Uterus (tissue), 2 donors: ENCODE measurements at regions not wholly inside any gene's neighbourhood (a gene's known extent, or its start where the extent isn't known, plus 50 kb on each side); places are given as distances from the start of the nearest gene placed in this dataset.

Source experiments
- CTCF ChIP-seq, 4 experiments: fragments of 200-600 bp in 2 of 4; fragments of 450-650 bp in 2 of 4; sonication (generic) in 2 of 4; IDR thresholded peaks; one replicate each; pipeline ENCODE4 v1.5.1; 2016 to 2019; ENCODE audit warnings: antibody characterized with exemption in 4 of 4, mild to moderate bottlenecking in 2 of 4, moderate library complexity in 1 of 4
- POLR2A ChIP-seq, 2 donors: fragments of 450-650 bp; IDR thresholded peaks; one replicate each; pipeline ENCODE4 v1.6.1; 2016; ENCODE audit warnings: antibody characterized with exemption in 2 of 2, mild to moderate bottlenecking in 1 of 2, moderate library complexity in 1 of 2

GRCh38 chr2:20143263-20143662 lies 81.7 kb downstream of the SDC1 start:
- TF ChIP-seq CTCF (IDR thresholded peaks at IDR 0.05): no peak
- no peak for TF ChIP-seq POLR2A (IDR thresholded peaks at IDR 0.05)
